SJSA1 (cell line): ENCODE measurements at regions not wholly inside any gene's neighbourhood (a gene's known extent, or its start where the extent isn't known, plus 50 kb on each side); places are given as distances from the start of the nearest gene placed in this dataset.
"Not testable (repeated sequence)": the region's sequence is repeated elsewhere in the genome, so short reads cannot be mapped to it uniquely, and the experiment has no call there.

Source experiments
- DNase-seq, 2 experiments: peaks; one replicate each; pipeline ENCODE4 v3.0.0-alpha.2; 2015 to 2020; ENCODE audit warnings: low spot score in 2 of 2, low read depth in 1 of 2
- H3K27ac ChIP-seq: fragments of 250-450 bp; sonication (Bioruptor Pico); 2 replicates; pipeline ENCODE4 v1.5.1; 2020; ENCODE audit warnings: mild to moderate bottlenecking, moderate library complexity
- H3K27me3 ChIP-seq: fragments of 250-450 bp; sonication (Bioruptor Pico); replicated peaks from 2 replicates; pipeline ENCODE4 v1.5.1; 2020; ENCODE audit warnings: mild to moderate bottlenecking, moderate library complexity
- H3K36me3 ChIP-seq: fragments of 250-450 bp; sonication (Bioruptor Pico); 2 replicates; pipeline ENCODE4 v1.5.1; 2020; ENCODE audit warnings: mild to moderate bottlenecking
- H3K4me1 ChIP-seq: fragments of 250-450 bp; sonication (Bioruptor Pico); replicated peaks from 2 replicates; pipeline ENCODE4 v1.6.1; 2021; ENCODE audit warnings: mild to moderate bottlenecking
- H3K4me3 ChIP-seq: fragments of 250-450 bp; sonication (Bioruptor Pico); 2 replicates; pipeline ENCODE4 v1.5.1; 2020; ENCODE audit warnings: mild to moderate bottlenecking
- H3K9me3 ChIP-seq: fragments of 250-450 bp; sonication (Bioruptor Pico); replicated peaks from 2 replicates; pipeline ENCODE4 v1.5.1; 2020; ENCODE audit warnings: mild to moderate bottlenecking

DNA sequence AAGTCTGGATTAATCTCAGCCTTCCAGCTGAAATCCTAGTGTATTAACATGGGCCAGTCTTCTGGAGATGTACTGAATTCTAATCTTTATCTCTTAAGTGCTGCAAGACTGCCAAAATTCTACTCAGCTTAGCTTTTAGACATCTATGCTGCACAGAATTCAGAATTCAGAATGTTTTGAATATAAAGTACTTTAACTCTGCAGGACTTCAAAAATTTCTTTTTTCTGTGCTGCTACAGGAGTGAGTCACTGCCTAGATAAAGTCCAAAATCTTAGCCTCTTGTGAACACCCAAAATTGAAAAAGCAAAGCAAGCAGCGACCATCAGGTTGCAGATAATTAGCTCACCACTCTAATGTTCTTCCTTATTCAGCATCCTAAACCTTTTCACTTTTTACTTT lies 1092.6 kb upstream of the PCDH10 start:
- Histone ChIP-seq H3K4me1 (no peaks in the 10 kb centered on the region), H3K27ac (no peak overlapping the region), H3K36me3 (no peaks in the 10 kb centered on the region), H3K9me3 (no peaks in the 10 kb centered on the region), H3K27me3 (no peaks in the 10 kb centered on the region), H3K4me3 (no peak overlapping the region)
- DNase-seq = no peak

DNA sequence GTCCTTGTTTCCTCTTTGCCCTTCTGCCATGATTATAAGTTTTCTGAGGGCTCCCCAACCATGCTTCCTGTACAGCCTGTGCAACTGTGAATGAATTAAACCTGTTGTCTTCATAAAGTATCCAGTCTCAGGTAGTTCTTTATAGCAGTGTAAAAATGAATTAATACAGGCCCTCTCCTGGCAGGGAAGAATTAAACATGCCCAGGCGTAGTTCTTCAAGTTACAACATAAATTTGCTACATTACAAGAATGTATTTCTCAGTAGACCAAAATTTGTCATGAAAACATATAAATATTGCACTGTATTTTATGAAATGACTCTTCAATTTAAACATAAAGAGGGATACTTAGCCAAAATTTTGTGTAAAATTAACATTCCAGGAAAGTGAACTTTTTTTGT lies 1089.9 kb upstream of the PCDH10 start:
- Histone ChIP-seq H3K4me3 (no peak overlapping the region), H3K27ac (no peak overlapping the region), H3K4me1 (no peaks in the 10 kb centered on the region), H3K27me3 (no peaks in the 10 kb centered on the region), H3K36me3 (no peaks in the 10 kb centered on the region), H3K9me3 (0 out of 2 replicates have a peak, but pooled peaks cover 2% of the 10 kb centered on the region)
- no peak for DNase-seq

- DNase-seq = no peak
- no peaks in the 10 kb centered on the region for H3K27me3 ChIP-seq
- no peak overlapping the region for H3K27ac ChIP-seq
- H3K36me3 ChIP-seq = no peaks in the 10 kb centered on the region
- H3K4me1 ChIP-seq = no peaks in the 10 kb centered on the region
- H3K4me3 ChIP-seq = no peak overlapping the region
- 0 out of 2 replicates have a peak, but pooled peaks cover 2% of the 10 kb centered on the region for H3K9me3 ChIP-seq
Observed at GRCh38 chr4:132062611-132063239, 1086.4 kb upstream of the PCDH10 start.

GRCh38 chr4:132063829-132064228 lies 1085.3 kb upstream of the PCDH10 start:
- H3K27ac ChIP-seq = no peak overlapping the region
- no peak overlapping the region for H3K4me3 ChIP-seq
- H3K27me3 ChIP-seq = no peaks in the 10 kb centered on the region
- DNase-seq = no peak
- H3K9me3 ChIP-seq = 0 out of 2 replicates have a peak, but pooled peaks cover 2% of the 10 kb centered on the region
- no peaks in the 10 kb centered on the region for H3K4me1 ChIP-seq
- no peaks in the 10 kb centered on the region for H3K36me3 ChIP-seq

DNA sequence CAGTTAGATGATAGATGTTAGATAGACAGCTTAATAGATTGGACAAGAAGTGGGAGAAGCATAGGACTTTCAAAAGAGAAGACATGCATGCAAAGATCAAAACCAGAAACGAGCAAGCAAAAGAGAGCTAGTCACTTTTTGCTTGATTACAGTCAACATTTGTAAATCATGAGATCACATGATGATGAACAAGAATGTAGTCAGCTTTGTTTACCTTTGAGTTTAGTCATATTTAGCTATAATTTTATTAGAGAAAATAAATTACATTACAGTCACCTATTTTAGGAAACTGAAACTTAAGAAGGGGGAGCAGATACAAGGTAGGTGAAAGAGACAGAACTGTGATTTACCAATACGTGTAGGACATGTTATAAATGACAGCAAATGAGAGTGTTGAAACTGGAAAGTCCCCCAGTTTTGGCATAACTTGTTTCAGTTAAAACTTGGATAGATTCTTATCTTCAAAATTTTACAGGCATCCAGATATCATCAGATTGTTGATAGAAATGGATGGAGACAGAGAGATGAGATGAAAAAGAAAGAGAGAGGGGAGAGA lies 1083.1 kb upstream of the PCDH10 start:
- Histone ChIP-seq H3K36me3 (no peaks in the 10 kb centered on the region), H3K27ac (no peak overlapping the region), H3K27me3 (no peaks in the 10 kb centered on the region), H3K4me1 (no peaks in the 10 kb centered on the region), H3K4me3 (no peak overlapping the region), H3K9me3 (0 out of 2 replicates have a peak, but pooled peaks cover 2% of the 10 kb centered on the region)
- no peak for DNase-seq

- no peaks in the 10 kb centered on the region for H3K27me3 ChIP-seq
- H3K36me3 ChIP-seq = no peaks in the 10 kb centered on the region
- H3K9me3 ChIP-seq = no peaks in the 10 kb centered on the region
- no peak for DNase-seq
- no peak overlapping the region for H3K4me3 ChIP-seq
- H3K27ac ChIP-seq = no peak overlapping the region
- no peaks in the 10 kb centered on the region for H3K4me1 ChIP-seq
Observed at GRCh38 chr4:132071815-132072214, 1077.3 kb upstream of the PCDH10 start.

GRCh38 chr4:132076829-132077228 lies 1072.3 kb upstream of the PCDH10 start:
- H3K27ac ChIP-seq = no peak overlapping the region
- no peaks in the 10 kb centered on the region for H3K27me3 ChIP-seq
- H3K9me3 ChIP-seq = no peaks in the 10 kb centered on the region; the same call in 1 of the 2 replicates
- no peaks in the 10 kb centered on the region for H3K36me3 ChIP-seq
- no peaks in the 10 kb centered on the region for H3K4me1 ChIP-seq
- no peak overlapping the region for H3K4me3 ChIP-seq
- no peak for DNase-seq

GRCh38 chr4:132085105-132085504 lies 1064.0 kb upstream of the PCDH10 start:
- Histone ChIP-seq H3K27me3 (no peaks in the 10 kb centered on the region), H3K4me1 (no peaks in the 10 kb centered on the region), H3K36me3 (no peaks in the 10 kb centered on the region), H3K4me3 (no peak overlapping the region), H3K9me3 (no peaks in the 10 kb centered on the region; the same call in 1 of the 2 replicates), H3K27ac (no peak overlapping the region)
- no peak for DNase-seq

- H3K4me3 ChIP-seq = no peak overlapping the region
- H3K9me3 ChIP-seq = no peaks in the 10 kb centered on the region
- H3K27me3 ChIP-seq = no peaks in the 10 kb centered on the region
- DNase-seq = no peak
- H3K27ac ChIP-seq = no peak overlapping the region
- H3K4me1 ChIP-seq = no peaks in the 10 kb centered on the region
- no peaks in the 10 kb centered on the region for H3K36me3 ChIP-seq
Observed at GRCh38 chr4:132094017-132094416, 1055.1 kb upstream of the PCDH10 start.

GRCh38 chr4:132097041-132097440 lies 1052.1 kb upstream of the PCDH10 start:
- no peaks in the 10 kb centered on the region for H3K27me3 ChIP-seq
- no peak overlapping the region for H3K27ac ChIP-seq
- H3K36me3 ChIP-seq = no peaks in the 10 kb centered on the region
- H3K9me3 ChIP-seq = 0 out of 2 replicates have a peak, but pooled peaks cover 4% of the 10 kb centered on the region
- no peak overlapping the region for H3K4me3 ChIP-seq
- DNase-seq = no peak
- no peaks in the 10 kb centered on the region for H3K4me1 ChIP-seq

DNA sequence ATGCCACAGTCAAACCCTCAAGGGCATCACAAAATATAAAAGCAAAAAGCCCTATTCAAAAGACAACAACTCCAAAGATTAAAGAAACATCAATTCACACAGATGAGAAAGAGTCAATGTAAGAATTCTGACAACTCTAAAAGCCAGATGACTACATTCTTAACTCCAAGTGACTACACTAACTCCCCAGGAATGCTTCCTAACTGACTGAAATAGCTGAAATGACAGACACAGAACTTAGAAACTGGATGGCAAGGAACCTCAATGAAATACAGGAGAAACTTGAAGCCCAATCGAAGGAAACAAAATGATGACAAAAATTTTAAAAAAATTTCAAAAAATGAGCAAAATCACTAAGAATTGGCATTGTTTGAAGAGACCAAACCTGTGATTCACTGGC lies 1047.6 kb upstream of the PCDH10 start:
- Histone ChIP-seq H3K4me3 (no peak overlapping the region), H3K27ac (no peak overlapping the region), H3K36me3 (no peaks in the 10 kb centered on the region), H3K27me3 (no peaks in the 10 kb centered on the region), H3K4me1 (no peaks in the 10 kb centered on the region), H3K9me3 (0 out of 2 replicates have a peak, but pooled peaks cover 4% of the 10 kb centered on the region)
- no peak for DNase-seq

DNA sequence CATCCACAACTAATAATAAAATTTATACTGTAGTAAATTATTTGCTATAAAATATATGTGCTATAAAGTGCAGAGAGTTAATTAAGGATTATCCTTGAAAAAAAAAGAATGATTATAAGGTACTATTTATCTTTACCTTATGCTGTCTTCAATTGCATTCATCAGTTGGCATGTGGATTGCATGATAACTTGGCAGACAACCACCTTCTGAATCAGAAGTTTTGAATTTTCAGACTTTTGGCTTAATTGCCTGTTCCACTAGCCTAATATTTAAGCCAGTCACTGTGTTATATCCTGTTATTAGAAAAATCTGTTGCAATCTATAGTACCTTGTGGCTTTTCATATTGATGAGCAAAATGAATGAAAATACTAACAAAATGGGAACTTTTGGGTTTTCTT lies 1040.3 kb upstream of the PCDH10 start:
- H3K9me3 ChIP-seq = no peaks in the 10 kb centered on the region
- no peak for DNase-seq

DNA sequence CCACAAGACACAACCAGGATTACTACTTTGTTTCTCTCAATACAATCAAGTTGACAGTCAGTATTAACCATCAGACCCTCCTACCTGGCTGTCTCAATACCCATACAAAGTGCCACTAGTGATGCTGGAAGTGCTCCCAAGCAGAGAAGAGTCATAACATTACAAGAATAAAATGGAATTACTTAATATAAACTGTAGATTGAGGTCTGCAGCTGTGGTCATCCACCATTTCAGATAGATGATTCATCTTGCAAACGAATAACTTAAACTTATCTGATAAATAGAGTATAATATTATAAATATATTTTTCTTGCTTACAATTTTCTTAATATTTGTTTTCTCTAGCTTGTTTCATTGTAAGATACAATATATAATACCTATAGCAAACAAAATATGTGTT lies 1034.2 kb upstream of the PCDH10 start:
- DNase-seq = no peak
- Histone ChIP-seq H3K36me3 (no peaks in the 10 kb centered on the region), H3K27ac (no peak overlapping the region), H3K4me3 (no peak overlapping the region), H3K9me3 (no peaks in the 10 kb centered on the region), H3K4me1 (no peaks in the 10 kb centered on the region), H3K27me3 (no peaks in the 10 kb centered on the region)

More for the DNA sequence above, 1040.3 kb upstream of the PCDH10 start:
- Histone ChIP-seq H3K27ac (no peak overlapping the region), H3K36me3 (no peaks in the 10 kb centered on the region), H3K4me1 (no peaks in the 10 kb centered on the region), H3K4me3 (no peak overlapping the region), H3K27me3 (no peaks in the 10 kb centered on the region)

DNA sequence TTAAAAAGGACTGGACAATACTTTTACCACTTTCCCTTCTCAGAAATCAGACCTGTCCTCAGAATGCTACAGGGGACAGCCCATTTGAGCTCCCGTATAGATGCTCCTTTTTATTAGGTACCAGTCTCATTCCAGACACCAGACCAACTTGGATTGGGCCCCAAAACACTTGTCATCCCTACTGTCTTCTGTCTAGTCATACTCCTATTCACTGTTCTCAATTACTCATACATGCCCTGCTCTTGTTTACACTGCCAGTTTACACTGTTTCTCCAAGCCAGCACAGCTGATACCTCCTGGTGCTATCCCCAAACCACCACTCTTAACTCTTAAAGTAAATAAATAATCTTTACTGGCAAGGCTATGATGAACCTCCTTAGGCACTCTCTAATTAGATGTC lies 1026.4 kb upstream of the PCDH10 start:
- H3K27ac ChIP-seq, H3K4me3 ChIP-seq, H3K4me1 ChIP-seq, H3K36me3 ChIP-seq, DNase-seq, H3K9me3 ChIP-seq, H3K27me3 ChIP-seq: not testable (repeated sequence)
